HFF-Myc (cell line): ENCODE measurements at regions not wholly inside any gene's neighbourhood (a gene's known extent, or its start where the extent isn't known, plus 50 kb on each side); places are given as distances from the start of the nearest gene placed in this dataset.
"Not testable (repeated sequence)": the region's sequence is repeated elsewhere in the genome, so short reads cannot be mapped to it uniquely, and the experiment has no call there.

Experiments
- DNase-seq: peaks from one replicate; pipeline ENCODE4 v3.0.0-alpha.2; 2011; ENCODE audit warnings: low read depth; ENCODE audit errors: extremely low read depth
- H3K4me3 ChIP-seq: replicated peaks from 2 replicates; pipeline ENCODE4 v1.5.1; 2011; ENCODE audit warnings: low read depth, mild to moderate bottlenecking, control low read depth, low read length
- TF ChIP-seq, protein P1 (sequence below): IDR thresholded peaks from 2 replicates; pipeline ENCODE4 v1.5.1; 2012; ENCODE audit warnings: mild to moderate bottlenecking, low read depth, low read length, control low read depth; ENCODE audit errors: missing control alignments

DNA sequence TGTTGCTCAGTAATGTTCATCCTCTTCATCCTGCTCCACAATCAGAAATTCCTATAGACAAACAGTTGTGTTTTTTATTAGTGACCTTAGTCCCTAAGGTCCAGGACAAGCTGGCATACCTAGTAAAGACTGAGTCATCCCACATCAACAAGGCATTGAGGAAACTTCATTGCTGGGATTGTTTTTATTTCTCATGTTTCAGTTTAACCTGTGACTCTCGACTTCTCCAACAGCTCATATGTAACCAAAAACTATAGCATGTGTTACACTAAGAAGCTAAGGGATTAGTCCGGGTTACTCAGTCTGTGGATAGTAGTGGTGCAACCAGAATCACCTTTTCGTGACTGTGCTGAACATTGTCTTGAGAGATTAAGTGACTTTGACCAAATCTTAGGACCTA lies 292.1 kb downstream of the RDH14 start:
- no peak for DNase-seq
- H3K4me3 ChIP-seq: no peak overlapping the region
- TF ChIP-seq, protein P1, sequence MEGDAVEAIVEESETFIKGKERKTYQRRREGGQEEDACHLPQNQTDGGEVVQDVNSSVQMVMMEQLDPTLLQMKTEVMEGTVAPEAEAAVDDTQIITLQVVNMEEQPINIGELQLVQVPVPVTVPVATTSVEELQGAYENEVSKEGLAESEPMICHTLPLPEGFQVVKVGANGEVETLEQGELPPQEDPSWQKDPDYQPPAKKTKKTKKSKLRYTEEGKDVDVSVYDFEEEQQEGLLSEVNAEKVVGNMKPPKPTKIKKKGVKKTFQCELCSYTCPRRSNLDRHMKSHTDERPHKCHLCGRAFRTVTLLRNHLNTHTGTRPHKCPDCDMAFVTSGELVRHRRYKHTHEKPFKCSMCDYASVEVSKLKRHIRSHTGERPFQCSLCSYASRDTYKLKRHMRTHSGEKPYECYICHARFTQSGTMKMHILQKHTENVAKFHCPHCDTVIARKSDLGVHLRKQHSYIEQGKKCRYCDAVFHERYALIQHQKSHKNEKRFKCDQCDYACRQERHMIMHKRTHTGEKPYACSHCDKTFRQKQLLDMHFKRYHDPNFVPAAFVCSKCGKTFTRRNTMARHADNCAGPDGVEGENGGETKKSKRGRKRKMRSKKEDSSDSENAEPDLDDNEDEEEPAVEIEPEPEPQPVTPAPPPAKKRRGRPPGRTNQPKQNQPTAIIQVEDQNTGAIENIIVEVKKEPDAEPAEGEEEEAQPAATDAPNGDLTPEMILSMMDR: no peak

DNA sequence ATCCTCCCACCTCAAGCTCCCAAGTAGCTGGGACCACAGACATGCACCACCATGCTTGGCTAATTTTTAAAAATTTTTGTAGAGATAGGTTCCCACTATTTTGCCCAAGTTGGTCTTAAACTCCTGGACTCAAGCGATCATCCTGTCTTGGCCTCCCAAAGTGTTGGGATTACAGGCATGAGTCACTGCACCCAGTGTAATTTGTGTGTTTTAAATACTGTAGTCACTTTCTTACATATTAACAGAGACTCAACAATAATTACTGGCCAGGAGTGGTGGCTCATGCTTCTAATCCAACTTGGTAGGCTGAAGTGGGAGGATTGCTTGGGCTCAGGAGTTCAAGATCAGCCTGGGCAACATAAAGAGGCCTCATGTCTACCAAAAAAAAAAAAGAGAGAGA lies 293.0 kb downstream of the RDH14 start:
- TF ChIP-seq, protein P1: no peak
- DNase-seq: no peak
- H3K4me3 ChIP-seq: no peak overlapping the region

- not testable (repeated sequence) for DNase-seq, H3K4me3 ChIP-seq
Observed at GRCh38 chr2:18266699-18267098, 293.8 kb downstream of the RDH14 start.

DNA sequence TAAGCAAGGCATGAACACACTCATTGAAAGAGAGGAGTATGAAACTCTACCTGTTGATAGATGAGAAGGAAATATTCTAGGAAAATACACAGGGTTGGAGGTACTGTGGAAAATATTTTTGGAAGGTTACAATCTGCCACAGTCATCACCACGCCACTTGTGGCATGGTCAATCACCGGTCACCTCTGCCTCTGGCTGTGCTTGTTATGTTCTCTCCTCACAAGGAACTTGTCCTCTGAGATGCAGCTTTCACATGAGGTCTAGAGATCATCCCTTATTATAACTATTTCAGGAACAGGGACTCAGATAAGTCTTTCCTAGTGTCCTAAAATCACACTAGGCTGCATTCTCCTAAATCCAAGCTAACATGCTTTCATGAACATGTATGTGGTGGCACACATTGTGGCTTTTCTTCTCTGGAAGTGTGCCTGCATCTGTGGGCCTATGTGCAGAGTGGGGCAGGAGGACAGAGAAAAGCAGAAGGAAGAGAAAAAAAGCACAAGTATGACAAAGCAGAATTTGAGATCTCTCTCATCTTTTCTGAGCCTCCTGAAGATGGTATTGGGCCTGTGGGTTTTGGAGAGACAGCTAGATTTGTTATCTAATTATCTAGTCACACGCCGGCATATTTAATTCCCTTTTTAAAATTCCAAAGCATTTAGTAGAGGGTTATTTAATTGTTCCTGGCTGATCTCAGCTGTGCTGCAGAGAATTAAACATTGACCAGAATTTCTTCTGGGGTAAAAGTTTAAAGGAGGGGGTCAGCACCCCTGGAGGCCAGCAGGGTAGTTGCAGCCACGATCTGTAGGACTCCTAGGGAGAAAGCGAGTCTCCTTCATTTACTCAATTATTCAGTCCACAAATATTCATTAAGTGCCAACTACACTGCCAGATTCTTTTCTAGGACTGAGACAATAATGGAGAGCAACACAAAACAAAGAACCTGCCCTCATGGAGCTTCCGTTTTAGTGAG lies 294.6 kb downstream of the RDH14 start:
- TF ChIP-seq, protein P1: peak; percentile 25
- DNase-seq: no peak
- no peak overlapping the region for H3K4me3 ChIP-seq

- TF ChIP-seq, protein P1: no peak
- no peak for DNase-seq
- H3K4me3 ChIP-seq: no peak overlapping the region
Observed at GRCh38 chr2:18262601-18263000, 297.9 kb downstream of the RDH14 start.

GRCh38 chr2:18253686-18254197 lies 306.7 kb downstream of the RDH14 start:
- no peak for DNase-seq
- TF ChIP-seq, protein P1: no peak
- no peak overlapping the region for H3K4me3 ChIP-seq

GRCh38 chr2:18251486-18251885 lies 309.0 kb downstream of the RDH14 start:
- no peak overlapping the region for H3K4me3 ChIP-seq
- no peak for DNase-seq
- TF ChIP-seq, protein P1: no peak
